ENCODE measurements at regions not wholly inside any gene's neighbourhood (a gene's known extent, or its start where the extent isn't known, plus 50 kb on each side); places are given as distances from the start of the nearest gene placed in this dataset.
A peak's percentile ranks its signal among the peaks of the same experiment; 100 is the strongest.

GRCh38 chr2:189959450-189959849 lies 103.1 kb downstream of the MSTN start:
- no peak overlapping the region for H3K27ac ChIP-seq (ENCODE audit: low read depth, low read length, poor library complexity, severe bottlenecking)
- H3K36me3 ChIP-seq (ENCODE audit: insufficient read depth, low read length), result peaks cover 10% of the 10 kb centered on the region; the same call in 1 of the 2 replicates
- H3K9me3 ChIP-seq (ENCODE audit: low read length), result peaks cover 10% of the 10 kb centered on the region; the same call in 1 of the 2 replicates
- ChIA-PET POLR2A (interaction anchor here (0.9 to 1.8 kb wide), 7 partner anchors 10 to 196 kb away, joined by 3 to 5 read pairs (median 4); no protein-coding TSS in a partner anchor), CTCF (ENCODE audit: unreplicated experiment) (no interaction called here)
- BruUV-seq (replicated peaks), result no TSS peak
- no peaks in the 10 kb centered on the region for H4K20me1 ChIP-seq (ENCODE audit: insufficient read depth, low read length)
- H2AFZ ChIP-seq (ENCODE audit: low read length), result no peak overlapping the region
- no peak overlapping the region for H3K4me3 ChIP-seq (ENCODE audit: low read depth, low read length, poor library complexity, severe bottlenecking)
- no peaks in the 10 kb centered on the region for H3K9me2 ChIP-seq (ENCODE audit: insufficient read depth, low read length)
- H3K4me2 ChIP-seq (ENCODE audit: low read length), result no peak overlapping the region
- DNase-seq (ENCODE audit: low spot score), result no peak
- intact Hi-C loops (cut with micrococcal nuclease; ENCODE audit: unreplicated experiment), result no loop called here
- no peak for TF ChIP-seq EZH2phosphoT487 (IDR thresholded peaks at IDR 0.05; ENCODE audit: borderline replicate concordance, low read depth, low read length)
- TF ChIP-seq CTCF (conservative IDR thresholded peaks at IDR 0.05; ENCODE audit: low read length), result no peak
- H3K79me2 ChIP-seq (ENCODE audit: insufficient read depth, low read depth, low read length), result no peaks in the 10 kb centered on the region
- H3K4me1 ChIP-seq (ENCODE audit: insufficient read depth, low read length, poor library complexity, severe bottlenecking), result peaks cover 17% of the 10 kb centered on the region

- CTCF ChIA-PET (ENCODE audit: unreplicated experiment), result no interaction called here
- POLR2A ChIA-PET, result no interaction called here
- Histone ChIP-seq H3K79me2 (ENCODE audit: insufficient read depth, low read depth, low read length) (no peaks in the 10 kb centered on the region), H2AFZ (ENCODE audit: low read length) (peak overlapping the region; percentile 71), H3K9me2 (ENCODE audit: insufficient read depth, low read length) (no peaks in the 10 kb centered on the region), H3K4me2 (ENCODE audit: low read length) (no peak overlapping the region), H3K36me3 (ENCODE audit: insufficient read depth, low read length) (peaks cover 34% of the 10 kb centered on the region), H3K4me3 (ENCODE audit: low read depth, low read length, poor library complexity, severe bottlenecking) (no peak overlapping the region), H3K27ac (ENCODE audit: low read depth, low read length, poor library complexity, severe bottlenecking) (peak overlapping the region; percentile 36), H3K9me3 (ENCODE audit: low read length) (peaks cover 25% of the 10 kb centered on the region), H3K4me1 (ENCODE audit: insufficient read depth, low read length, poor library complexity, severe bottlenecking) (peaks cover 55% of the 10 kb centered on the region), H4K20me1 (ENCODE audit: insufficient read depth, low read length) (no peaks in the 10 kb centered on the region)
- TF ChIP-seq EZH2phosphoT487 (IDR thresholded peaks at IDR 0.05; ENCODE audit: borderline replicate concordance, low read depth, low read length) (no peak), CTCF (conservative IDR thresholded peaks at IDR 0.05; ENCODE audit: low read length) (no peak)
- intact Hi-C loops (cut with micrococcal nuclease; ENCODE audit: unreplicated experiment), result loop anchor here (5.0 kb wide), 2 partner anchors 173 to 577 kb away; partner anchors contain the start of genes NEMP2, ORMDL1 and PMS1
- no TSS peak for BruUV-seq (replicated peaks)
- DNase-seq (ENCODE audit: low spot score), result peak; percentile 26
Measured at GRCh38 chr2:189954989-189955388, 107.5 kb downstream of the MSTN start.

- peak; percentile 77 for DNase-seq (ENCODE audit: low spot score)
Measured at GRCh38 chr2:189952536-189953109, 109.9 kb downstream of the MSTN start.

More at GRCh38 chr2:189952536-189953109, 109.9 kb downstream of the MSTN start:
- POLR2A ChIA-PET, result interaction anchor here (0.5 to 1.8 kb wide), 8 partner anchors 10 to 1807 kb away, joined by 3 to 9 read pairs (median 3); no protein-coding TSS in a partner anchor
- TSS peak; percentile 86 for BruUV-seq (replicated peaks)
- intact Hi-C loops (cut with micrococcal nuclease; ENCODE audit: unreplicated experiment), result loop anchor here (2.0 to 5.0 kb wide), 3 partner anchors 170 to 580 kb away; partner anchors contain the start of genes NEMP2, ORMDL1, PMS1 and WDR75
- no peaks in the 10 kb centered on the region for H3K79me2 ChIP-seq (ENCODE audit: insufficient read depth, low read depth, low read length)
- peaks cover 54% of the 10 kb centered on the region for H3K4me1 ChIP-seq (ENCODE audit: insufficient read depth, low read length, poor library complexity, severe bottlenecking)
- peaks cover 25% of the 10 kb centered on the region for H3K9me3 ChIP-seq (ENCODE audit: low read length)
- CTCF ChIA-PET (ENCODE audit: unreplicated experiment), result no interaction called here
- peak overlapping the region; percentile 94 for H3K27ac ChIP-seq (ENCODE audit: low read depth, low read length, poor library complexity, severe bottlenecking)
- no peaks in the 10 kb centered on the region for H3K9me2 ChIP-seq (ENCODE audit: insufficient read depth, low read length)
- H3K4me2 ChIP-seq (ENCODE audit: low read length), result peak overlapping the region; percentile 58
- peaks cover 34% of the 10 kb centered on the region for H3K36me3 ChIP-seq (ENCODE audit: insufficient read depth, low read length)
- TF ChIP-seq CTCF (conservative IDR thresholded peaks at IDR 0.05; ENCODE audit: low read length) (no peak), EZH2phosphoT487 (IDR thresholded peaks at IDR 0.05; ENCODE audit: borderline replicate concordance, low read depth, low read length) (no peak)
- no peaks in the 10 kb centered on the region for H4K20me1 ChIP-seq (ENCODE audit: insufficient read depth, low read length)
- H2AFZ ChIP-seq (ENCODE audit: low read length), result peak overlapping the region; percentile 85
- H3K4me3 ChIP-seq (ENCODE audit: low read depth, low read length, poor library complexity, severe bottlenecking), result peak overlapping the region; percentile 37

Measured in OCI-LY7 (cell line).